ENCODE measurements at regions not wholly inside any gene's neighbourhood (a gene's known extent, or its start where the extent isn't known, plus 50 kb on each side); places are given as distances from the start of the nearest gene placed in this dataset.
"Not testable (repeated sequence)": the region's sequence is repeated elsewhere in the genome, so short reads cannot be mapped to it uniquely, and the experiment has no call there.

DNA sequence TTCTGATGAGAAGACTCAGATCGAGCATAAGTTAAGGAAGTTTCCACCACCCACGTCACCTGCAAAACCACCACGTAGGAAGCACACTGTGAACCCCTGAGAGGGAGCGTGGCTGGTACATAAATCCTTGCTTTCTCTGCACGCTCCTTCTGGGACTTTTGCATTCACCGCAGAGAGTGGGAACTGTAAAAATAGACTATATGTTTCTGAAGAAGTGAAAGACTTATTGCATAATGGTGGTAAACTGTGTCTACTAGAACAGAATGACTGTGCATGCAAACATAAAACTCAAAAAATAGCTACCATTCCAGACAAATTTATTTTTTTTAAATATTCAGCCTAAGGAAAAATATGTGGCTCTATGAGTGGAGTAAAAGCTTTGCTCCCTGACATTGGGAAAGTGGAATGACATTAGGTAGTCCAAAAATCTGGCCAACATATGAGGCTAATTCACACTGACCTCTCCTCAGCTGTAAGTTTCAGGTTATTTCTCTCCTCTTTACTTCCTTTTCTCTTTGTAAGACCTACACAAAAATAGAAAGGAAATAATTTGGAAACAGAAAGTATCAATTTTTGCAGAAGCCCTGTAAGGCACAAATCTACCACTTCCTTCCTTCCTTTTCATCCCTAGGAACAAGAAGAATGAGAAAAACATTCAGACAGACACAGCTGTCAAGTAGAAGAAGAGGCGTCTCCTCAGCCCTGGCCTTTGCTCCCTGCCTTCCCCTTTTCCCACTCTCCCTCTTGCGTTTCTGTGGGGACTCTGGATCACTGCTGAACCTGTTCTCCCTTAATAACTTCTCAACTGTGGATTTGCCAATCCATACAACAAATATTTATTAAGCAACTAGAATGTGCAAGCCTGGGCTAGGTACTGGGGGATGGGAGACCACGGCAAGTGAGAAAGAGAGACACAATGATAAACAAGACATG, 264.3 kb upstream of the FOXN3 start:
- H3K27me3 Mint-ChIP-seq, result no peaks in the 10 kb centered on the region
- H3K4me1 Mint-ChIP-seq (ENCODE audit: low read depth), result peaks cover 48% of the 10 kb centered on the region
- no peaks in the 10 kb centered on the region for H3K36me3 Mint-ChIP-seq
- peak overlapping the region; percentile 98 for H3K27ac Mint-ChIP-seq
- peak overlapping the region; percentile 78 for H3K4me3 Mint-ChIP-seq
- peaks cover 3% of the 10 kb centered on the region for H3K9me3 Mint-ChIP-seq (ENCODE audit: low read depth)

DNA sequence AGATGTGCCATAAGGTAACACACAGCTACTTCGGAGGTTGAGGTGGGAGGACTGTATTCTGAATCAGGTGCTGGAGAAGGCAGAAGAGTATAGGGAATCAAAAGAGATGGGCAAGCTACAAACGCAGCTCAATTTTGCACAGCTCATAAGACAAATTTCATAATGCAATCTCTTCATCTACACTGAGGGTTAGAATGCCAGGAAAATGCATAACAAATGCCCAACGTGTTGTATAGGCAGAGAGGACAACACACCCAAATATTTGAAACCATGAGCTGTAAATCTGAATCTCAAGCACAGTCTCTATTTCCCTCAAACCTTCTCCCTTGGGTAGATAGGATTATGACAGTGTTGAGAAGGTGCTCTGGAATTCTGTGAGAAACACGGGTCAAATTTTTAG, 263.1 kb upstream of the FOXN3 start:
- Mint-ChIP-seq H3K9me3 (ENCODE audit: low read depth) (peaks cover 3% of the 10 kb centered on the region), H3K4me3 (peak overlapping the region; percentile 57), H3K4me1 (ENCODE audit: low read depth) (peaks cover 54% of the 10 kb centered on the region), H3K27me3 (no peaks in the 10 kb centered on the region), H3K27ac (peak overlapping the region; percentile 98), H3K36me3 (no peaks in the 10 kb centered on the region)

GRCh38 chr14:89678768-89679167, 261.7 kb upstream of the FOXN3 start:
- Mint-ChIP-seq H3K4me3 (no peak overlapping the region), H3K4me1 (ENCODE audit: low read depth) (peaks cover 55% of the 10 kb centered on the region), H3K27me3 (no peaks in the 10 kb centered on the region), H3K36me3 (no peaks in the 10 kb centered on the region), H3K27ac (peak overlapping the region; percentile 22), H3K9me3 (ENCODE audit: low read depth) (no peaks in the 10 kb centered on the region)

DNA sequence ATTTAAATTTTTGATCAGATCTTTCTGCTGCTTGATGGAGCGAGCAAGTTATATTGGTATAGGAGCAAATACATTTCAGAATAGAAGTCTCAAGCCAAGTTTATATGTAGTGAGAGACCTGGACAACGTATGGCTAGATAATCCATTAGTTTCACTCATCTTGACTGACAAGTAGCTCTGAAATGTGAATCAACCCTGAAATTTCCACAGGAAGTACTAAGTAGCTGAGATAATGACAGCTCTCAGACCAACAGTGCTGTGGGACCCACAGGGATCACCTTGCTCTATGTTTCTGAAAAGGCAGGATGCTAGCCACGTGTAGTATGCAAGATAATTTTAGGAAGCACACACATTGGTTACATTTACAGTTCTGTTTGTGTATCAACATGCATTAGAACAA, 258.6 kb upstream of the FOXN3 start:
- Mint-ChIP-seq H3K4me1 (ENCODE audit: low read depth) (peaks cover 42% of the 10 kb centered on the region), H3K27me3 (no peaks in the 10 kb centered on the region), H3K4me3 (no peak overlapping the region), H3K36me3 (no peaks in the 10 kb centered on the region), H3K9me3 (ENCODE audit: low read depth) (no peaks in the 10 kb centered on the region), H3K27ac (peak overlapping the region; percentile 54)

- Mint-ChIP-seq H3K36me3 (no peaks in the 10 kb centered on the region), H3K27me3 (no peaks in the 10 kb centered on the region), H3K4me1 (ENCODE audit: low read depth) (peaks cover 36% of the 10 kb centered on the region), H3K27ac (no peak overlapping the region), H3K4me3 (no peak overlapping the region), H3K9me3 (ENCODE audit: low read depth) (no peaks in the 10 kb centered on the region)
These were observed 257.9 kb upstream of the FOXN3 start for GRCh38 chr14:89674936-89675335.

DNA sequence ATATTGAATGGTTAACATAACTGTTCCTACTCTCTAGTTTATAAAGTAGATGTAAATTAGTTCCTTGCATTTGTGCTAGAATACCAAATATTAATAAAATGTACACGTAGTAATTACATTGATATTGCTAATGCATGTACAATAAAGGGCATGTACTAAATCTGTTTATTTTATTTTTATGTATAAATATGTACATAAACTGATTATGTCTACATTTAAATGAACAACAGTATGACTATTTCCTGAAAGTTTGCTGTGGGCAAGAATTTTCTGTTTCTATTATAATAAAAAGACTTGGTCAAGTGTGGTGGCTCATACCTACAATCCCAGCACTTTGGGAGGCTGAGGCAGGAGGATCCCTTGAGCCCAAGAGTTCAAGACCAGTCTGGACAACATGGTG, 257.2 kb upstream of the FOXN3 start:
- no peak overlapping the region for H3K27ac Mint-ChIP-seq
- H3K9me3 Mint-ChIP-seq (ENCODE audit: low read depth), result no peaks in the 10 kb centered on the region
- peaks cover 2% of the 10 kb centered on the region for H3K36me3 Mint-ChIP-seq
- H3K4me1 Mint-ChIP-seq (ENCODE audit: low read depth), result peaks cover 38% of the 10 kb centered on the region
- no peaks in the 10 kb centered on the region for H3K27me3 Mint-ChIP-seq
- no peak overlapping the region for H3K4me3 Mint-ChIP-seq

DNA sequence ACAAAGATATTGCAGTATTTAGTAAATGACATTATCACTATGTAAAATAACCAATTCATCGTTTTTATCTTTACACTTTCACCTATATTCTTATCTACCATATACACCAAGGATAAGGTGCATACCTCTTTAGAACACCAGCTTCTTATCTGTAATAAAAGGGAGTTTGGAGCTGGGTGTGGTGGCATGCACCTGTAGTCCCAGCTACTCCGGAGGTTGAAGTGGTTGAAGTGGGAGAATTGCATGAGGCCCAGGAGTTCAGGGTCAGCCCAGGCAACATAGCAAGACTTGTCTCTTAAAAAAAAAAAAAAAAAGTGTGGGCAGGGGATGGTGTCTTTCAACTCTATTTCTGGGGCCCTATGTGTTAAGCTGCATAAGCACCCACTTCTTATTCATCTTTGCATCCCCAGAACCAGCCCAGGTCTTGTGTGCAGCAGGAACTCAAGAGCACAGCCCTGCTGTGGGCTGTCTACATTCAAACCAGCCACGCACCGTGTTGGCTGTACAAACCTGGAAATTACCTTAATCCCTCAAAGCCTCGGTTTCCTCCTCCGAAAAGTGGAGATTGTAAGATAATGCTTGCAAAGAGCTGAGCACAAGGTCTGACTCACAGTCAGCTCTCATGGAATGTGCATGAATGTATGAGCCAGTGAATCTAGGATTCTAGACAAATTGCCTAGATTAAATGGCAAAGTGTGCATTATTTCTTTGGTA, 256.6 kb upstream of the FOXN3 start:
- Mint-ChIP-seq H3K9me3 (ENCODE audit: low read depth) (no peaks in the 10 kb centered on the region), H3K4me3 (no peak overlapping the region), H3K36me3 (peaks cover 2% of the 10 kb centered on the region), H3K27me3 (no peaks in the 10 kb centered on the region), H3K4me1 (ENCODE audit: low read depth) (peaks cover 40% of the 10 kb centered on the region), H3K27ac (no peak overlapping the region)

DNA sequence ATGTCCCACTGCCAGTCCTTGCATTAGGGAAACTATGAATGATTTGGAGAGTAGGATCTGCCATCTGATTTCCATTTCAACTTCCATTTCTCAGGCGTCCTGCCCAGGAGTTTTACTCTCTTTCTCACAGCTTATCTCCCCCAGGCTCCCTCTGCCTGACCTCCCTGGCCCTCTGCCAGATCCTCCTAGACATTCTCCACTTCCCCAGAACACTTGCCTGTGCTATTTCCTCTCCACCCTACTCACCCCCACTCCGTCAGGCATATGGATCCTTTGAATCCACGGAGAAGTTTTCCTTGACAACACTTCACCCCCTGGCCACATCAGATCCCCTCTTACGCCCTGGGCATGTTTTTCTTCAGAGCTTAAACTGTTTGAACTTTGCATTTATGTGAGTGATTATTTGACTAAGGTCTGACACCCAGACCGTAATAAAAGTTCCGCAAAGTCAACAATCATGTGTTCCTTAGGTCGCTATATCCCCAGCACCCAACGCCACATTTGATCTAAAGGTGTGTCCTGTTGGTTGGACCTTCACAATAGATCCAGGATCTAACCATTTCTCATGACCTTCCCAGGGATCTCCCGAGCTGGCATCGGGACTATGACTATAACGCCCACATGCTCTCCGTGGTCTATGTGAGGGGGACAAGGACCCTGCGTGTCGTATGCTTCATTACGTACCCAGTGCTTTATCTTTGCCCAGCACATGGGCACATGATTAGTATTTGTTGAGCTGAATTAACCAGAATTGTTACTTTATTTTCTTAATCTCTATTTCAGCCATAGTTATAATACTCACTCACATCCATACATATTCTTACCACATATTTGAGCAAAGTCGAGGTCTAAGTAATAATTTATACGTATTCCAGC, 255.8 kb upstream of the FOXN3 start:
- peaks cover 2% of the 10 kb centered on the region for H3K36me3 Mint-ChIP-seq
- no peaks in the 10 kb centered on the region for H3K9me3 Mint-ChIP-seq (ENCODE audit: low read depth)
- H3K4me3 Mint-ChIP-seq, result no peak overlapping the region
- H3K27me3 Mint-ChIP-seq, result no peaks in the 10 kb centered on the region
- no peak overlapping the region for H3K27ac Mint-ChIP-seq
- peaks cover 45% of the 10 kb centered on the region for H3K4me1 Mint-ChIP-seq (ENCODE audit: low read depth)

GRCh38 chr14:89669193-89669592, 252.2 kb upstream of the FOXN3 start:
- Mint-ChIP-seq H3K27ac (peak overlapping the region; percentile 61), H3K4me1 (ENCODE audit: low read depth) (peaks cover 41% of the 10 kb centered on the region), H3K4me3 (no peak overlapping the region), H3K9me3 (ENCODE audit: low read depth) (peaks cover 3% of the 10 kb centered on the region), H3K36me3 (peaks cover 2% of the 10 kb centered on the region), H3K27me3 (no peaks in the 10 kb centered on the region)

DNA sequence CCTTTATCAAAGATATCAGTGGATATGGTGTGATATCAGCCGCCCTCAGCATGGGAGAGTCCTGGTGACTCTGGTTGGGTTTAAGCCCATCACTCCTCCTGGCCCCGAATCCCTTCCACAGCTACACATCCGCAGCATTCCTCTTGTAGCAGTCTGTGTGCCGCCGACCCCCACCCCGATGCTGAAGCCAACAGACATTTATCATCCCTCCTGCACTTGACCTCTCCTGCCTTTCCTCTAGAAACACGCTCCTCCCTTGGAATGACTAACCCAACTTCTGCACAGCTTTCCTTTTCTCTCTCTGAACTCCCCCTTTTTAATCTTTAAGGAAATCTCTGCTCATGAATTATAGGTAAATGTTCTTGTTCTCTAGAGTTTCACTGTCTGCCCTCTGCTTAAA, 250.9 kb upstream of the FOXN3 start:
- peaks cover 30% of the 10 kb centered on the region for H3K4me1 Mint-ChIP-seq (ENCODE audit: low read depth)
- H3K36me3 Mint-ChIP-seq, result peaks cover 2% of the 10 kb centered on the region
- H3K27ac Mint-ChIP-seq, result peak overlapping the region; percentile 2
- H3K9me3 Mint-ChIP-seq (ENCODE audit: low read depth), result peaks cover 3% of the 10 kb centered on the region
- no peaks in the 10 kb centered on the region for H3K27me3 Mint-ChIP-seq
- H3K4me3 Mint-ChIP-seq, result no peak overlapping the region

DNA sequence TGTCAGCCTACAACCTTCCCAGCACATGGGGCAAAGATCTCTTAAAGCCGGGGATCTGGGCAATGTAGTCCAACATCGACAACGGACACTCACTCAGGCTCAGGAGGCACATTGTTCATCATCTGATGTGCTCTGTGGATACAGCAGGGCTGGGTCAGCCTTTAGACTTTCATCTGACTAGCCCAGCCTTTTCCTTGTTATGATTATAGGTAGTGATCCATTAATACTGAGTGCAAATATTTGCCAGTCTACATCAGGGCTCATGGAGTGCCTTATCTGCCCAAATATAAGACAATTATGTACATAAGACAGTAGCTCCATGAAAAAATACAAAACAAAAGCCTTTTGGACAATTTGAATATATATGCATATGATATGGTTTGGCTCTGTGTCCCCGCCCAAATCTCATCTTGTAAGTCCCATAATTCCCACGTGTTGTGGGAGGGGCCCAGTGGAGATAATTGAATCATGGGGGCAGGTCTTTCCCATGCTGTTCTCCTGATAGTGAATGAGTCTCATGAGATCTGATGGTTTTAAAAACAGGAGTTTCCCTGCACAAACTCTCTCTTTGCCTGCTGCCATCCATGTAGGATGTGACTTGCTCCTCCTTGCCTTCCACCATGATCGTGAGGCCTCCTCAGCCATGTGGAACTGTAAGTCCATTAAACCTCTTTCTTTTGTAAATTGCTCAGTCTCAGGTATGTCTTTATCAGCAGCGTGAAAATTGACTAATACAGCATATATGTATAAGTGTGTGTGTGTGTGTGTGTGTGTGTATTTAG, 248.5 kb upstream of the FOXN3 start:
- not testable (repeated sequence) for H3K9me3 Mint-ChIP-seq (ENCODE audit: low read depth); H3K36me3 Mint-ChIP-seq; H3K27ac Mint-ChIP-seq; H3K27me3 Mint-ChIP-seq; H3K4me3 Mint-ChIP-seq
- peaks cover 26% of the 10 kb centered on the region for H3K4me1 Mint-ChIP-seq (ENCODE audit: low read depth)

DNA sequence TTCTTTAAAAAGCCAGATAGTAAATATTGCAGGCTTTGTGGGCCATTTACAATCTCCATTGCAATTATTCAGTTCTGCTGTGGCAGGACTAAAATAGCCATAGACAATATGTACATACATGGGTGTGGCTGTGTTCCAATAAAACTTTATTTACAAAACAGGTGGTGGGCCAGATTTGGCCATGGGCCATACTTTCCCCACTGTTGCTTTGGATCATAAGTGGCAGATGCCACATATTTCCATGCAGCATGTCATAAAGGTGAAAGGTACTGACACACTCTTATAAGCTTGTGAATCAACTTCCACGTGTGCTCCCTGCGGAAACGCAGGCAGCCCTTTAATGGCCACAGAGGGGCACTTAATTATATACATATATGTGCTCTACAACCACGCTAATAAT, 244.4 kb upstream of the FOXN3 start:
- Mint-ChIP-seq H3K27me3 (no peaks in the 10 kb centered on the region), H3K4me1 (ENCODE audit: low read depth) (peaks cover 11% of the 10 kb centered on the region), H3K9me3 (ENCODE audit: low read depth) (peaks cover 6% of the 10 kb centered on the region), H3K4me3 (no peak overlapping the region), H3K36me3 (peaks cover 3% of the 10 kb centered on the region), H3K27ac (no peak overlapping the region)

DNA sequence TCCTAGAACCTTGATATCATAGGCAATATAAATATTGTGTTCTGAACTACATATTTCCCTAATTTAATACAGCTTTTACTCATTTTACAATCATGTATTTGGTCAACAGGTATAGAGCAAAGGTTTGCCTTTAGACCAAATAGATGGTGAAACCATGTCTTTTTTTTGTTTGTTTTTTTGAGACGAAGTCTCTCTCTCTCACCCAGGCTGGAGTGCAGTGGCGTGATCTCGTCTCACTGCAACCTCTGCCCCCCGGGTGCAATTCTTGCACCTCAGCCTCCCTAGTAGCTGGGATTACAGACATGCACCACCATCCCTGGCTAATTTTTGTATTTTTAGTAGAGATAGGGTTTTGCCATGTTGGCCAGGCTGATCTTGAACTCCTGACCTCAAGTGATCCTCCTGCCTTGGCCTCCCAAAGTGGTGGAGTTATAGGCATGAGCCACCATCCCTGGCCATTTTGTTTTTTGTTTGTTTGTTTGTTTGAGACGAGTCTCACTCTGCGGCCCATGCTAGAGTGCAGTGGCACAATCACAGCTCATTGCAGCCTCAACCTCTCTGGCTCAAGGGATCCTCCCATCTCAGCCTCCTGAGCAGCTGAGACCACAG, 243.7 kb upstream of the FOXN3 start:
- peaks cover 13% of the 10 kb centered on the region for H3K4me1 Mint-ChIP-seq (ENCODE audit: low read depth)
- H3K27me3 Mint-ChIP-seq; H3K4me3 Mint-ChIP-seq; H3K9me3 Mint-ChIP-seq (ENCODE audit: low read depth); H3K27ac Mint-ChIP-seq; H3K36me3 Mint-ChIP-seq: not testable (repeated sequence)

- Mint-ChIP-seq H3K4me1 (ENCODE audit: low read depth) (peaks cover 13% of the 10 kb centered on the region), H3K4me3 (no peak overlapping the region), H3K9me3 (ENCODE audit: low read depth) (peaks cover 6% of the 10 kb centered on the region), H3K27me3 (no peaks in the 10 kb centered on the region), H3K27ac (no peak overlapping the region), H3K36me3 (peaks cover 3% of the 10 kb centered on the region)
These were observed 243.1 kb upstream of the FOXN3 start for GRCh38 chr14:89660166-89660565.
